ENCODE measurements at regions not wholly inside any gene's neighbourhood (a gene's known extent, or its start where the extent isn't known, plus 50 kb on each side); places are given as distances from the start of the nearest gene placed in this dataset.

GRCh38 chr15:95600884-95601283 lies 729.6 kb upstream of the NR2F2 start:
- TF ChIP-seq EZH2 (IDR thresholded peaks at IDR 0.05; ENCODE audit: insufficient read depth, poor library complexity, severe bottlenecking) (no peak), EZH2phosphoT487 (IDR thresholded peaks at IDR 0.05; ENCODE audit: insufficient read depth, low read depth) (no peak)

Measured in GM23248 (cell line).